ENCODE measurements at regions not wholly inside any gene's neighbourhood (a gene's known extent, or its start where the extent isn't known, plus 50 kb on each side); places are given as distances from the start of the nearest gene placed in this dataset.

DNA sequence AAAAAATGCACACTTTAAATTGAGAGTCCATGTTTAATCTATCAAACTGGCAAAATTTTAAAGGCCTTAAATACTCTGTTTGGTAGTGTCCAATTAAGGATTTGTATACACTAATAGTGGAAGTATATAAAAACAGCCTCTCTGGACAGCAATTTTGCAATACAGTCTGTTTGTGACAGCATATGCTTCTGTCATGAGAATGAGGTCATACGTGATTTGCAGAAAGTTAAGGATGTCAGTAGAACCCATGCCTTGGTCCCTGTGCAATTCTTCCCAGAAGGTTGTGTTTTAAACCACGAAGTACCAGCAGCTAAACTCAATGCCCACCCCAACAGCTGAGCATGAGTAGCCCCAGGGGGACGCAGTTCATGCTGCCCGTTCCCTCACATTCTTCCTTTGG, 78.4 kb downstream of the AIPL1 start:
- TF ChIP-seq, protein P1, sequence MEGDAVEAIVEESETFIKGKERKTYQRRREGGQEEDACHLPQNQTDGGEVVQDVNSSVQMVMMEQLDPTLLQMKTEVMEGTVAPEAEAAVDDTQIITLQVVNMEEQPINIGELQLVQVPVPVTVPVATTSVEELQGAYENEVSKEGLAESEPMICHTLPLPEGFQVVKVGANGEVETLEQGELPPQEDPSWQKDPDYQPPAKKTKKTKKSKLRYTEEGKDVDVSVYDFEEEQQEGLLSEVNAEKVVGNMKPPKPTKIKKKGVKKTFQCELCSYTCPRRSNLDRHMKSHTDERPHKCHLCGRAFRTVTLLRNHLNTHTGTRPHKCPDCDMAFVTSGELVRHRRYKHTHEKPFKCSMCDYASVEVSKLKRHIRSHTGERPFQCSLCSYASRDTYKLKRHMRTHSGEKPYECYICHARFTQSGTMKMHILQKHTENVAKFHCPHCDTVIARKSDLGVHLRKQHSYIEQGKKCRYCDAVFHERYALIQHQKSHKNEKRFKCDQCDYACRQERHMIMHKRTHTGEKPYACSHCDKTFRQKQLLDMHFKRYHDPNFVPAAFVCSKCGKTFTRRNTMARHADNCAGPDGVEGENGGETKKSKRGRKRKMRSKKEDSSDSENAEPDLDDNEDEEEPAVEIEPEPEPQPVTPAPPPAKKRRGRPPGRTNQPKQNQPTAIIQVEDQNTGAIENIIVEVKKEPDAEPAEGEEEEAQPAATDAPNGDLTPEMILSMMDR (IDR thresholded peaks at IDR 0.05), result no peak
- TF ChIP-seq POLR2A (IDR thresholded peaks at IDR 0.05), result no peak

All from testis (tissue), 2 donors.